Stomach (tissue), 8 donors: ENCODE measurements at regions not wholly inside any gene's neighbourhood (a gene's known extent, or its start where the extent isn't known, plus 50 kb on each side); places are given as distances from the start of the nearest gene placed in this dataset.

Source experiments
- DNase-seq, 2 donors: peaks; one replicate each; pipeline versions ENCODE4 v3.0.0 to v3.0.0-alpha.2; 2013 to 2019
- H3K27ac ChIP-seq, 5 donors: fragments of 200-600 bp in 4 of 5; sonication (generic) in 4 of 5; one replicate each; pipeline ENCODE4 v1.5.1; 2013 to 2019; ENCODE audit warnings: mild to moderate bottlenecking in 1 of 5, moderate library complexity in 1 of 5
- H3K27me3 ChIP-seq, 3 donors: fragments of 200-600 bp; sonication (generic); one replicate each; pipeline ENCODE4 v1.5.1; 2017 to 2019; ENCODE audit warnings: mixed run types in 1 of 3
- H3K36me3 ChIP-seq, 4 donors: fragments of 200-600 bp; sonication (generic); 1 replicate in 3 of 4; 2 replicates in 1 of 4; pipeline ENCODE4 v1.5.1; 2016 to 2019
- H3K4me1 ChIP-seq, 4 donors: fragments of 200-600 bp; sonication (generic); one replicate each; pipeline ENCODE4 v1.5.1; 2016 to 2019
- H3K4me3 ChIP-seq, 4 donors: fragments of 200-600 bp; sonication (generic) in 3 of 4; one replicate each; pipeline ENCODE4 v1.5.1; 2016 to 2019; ENCODE audit warnings: mild to moderate bottlenecking in 1 of 4
- H3K9me3 ChIP-seq, 4 donors: fragments of 200-600 bp; sonication (generic); one replicate each; pipeline ENCODE4 v1.5.1; 2016 to 2019
- CTCF ChIP-seq, 7 experiments: fragments of 450-650 bp in 4 of 7; fragments of 200-600 bp in 3 of 7; sonication (generic) in 3 of 7; IDR thresholded peaks; one replicate each; pipeline ENCODE4 v1.5.1; 2016 to 2019; ENCODE audit warnings: antibody characterized with exemption in 7 of 7, control low read depth in 2 of 7, mild to moderate bottlenecking in 1 of 7
- EP300 ChIP-seq: sonication (generic); formaldehyde crosslinking; IDR thresholded peaks from one replicate; pipeline ENCODE4 v1.6.1; 2017; ENCODE audit warnings: antibody characterized with exemption
- POLR2A ChIP-seq, 4 donors: fragments of 450-650 bp; IDR thresholded peaks; one replicate each; pipeline ENCODE4 v1.6.1; 2016; ENCODE audit warnings: antibody characterized with exemption in 4 of 4, control low read depth in 2 of 4, mild to moderate bottlenecking in 1 of 4, moderate library complexity in 1 of 4
- POLR2AphosphoS5 ChIP-seq, 3 donors: sonication (generic); formaldehyde crosslinking; IDR thresholded peaks; one replicate each; pipeline ENCODE4 v1.6.1; 2016; ENCODE audit warnings: antibody characterized with exemption in 3 of 3
- WGBS, 5 donors: extraction: QIAGEN DNeasy Blood & Tissue Kit in 3 of 5; methylation state at CpG; one replicate each; pipeline versions ENCODE4 v1.1.5 to v1.1.7; 2013 to 2018; 5-methylcytosine and 5-hydroxymethylcytosine counted together
- intact Hi-C: fragments of 100-400 bp; cut with DNase I; formaldehyde crosslinking; loops from one replicate; pipeline ENCODE4 v1.15.1; 2023; ENCODE audit warnings: low total_unique reads
- donor health status: healthy with polysubstance abuse.
- donor health status: Bipolar disorder and iron deficiency.
- donor health status: healthy.

- Histone ChIP-seq H3K4me3 (no peak overlapping the region), H3K4me1 (no peaks in the 10 kb centered on the region), H3K36me3 (no peaks in the 10 kb centered on the region), H3K27ac (no peak overlapping the region), H3K27me3 (no peaks in the 10 kb centered on the region), H3K9me3 (peaks cover 0 to 3% (median 0%) of the 10 kb centered on the region in 4 donors)
- intact Hi-C loops = no loop called here
- TF ChIP-seq POLR2A (IDR thresholded peaks at IDR 0.05) (no peak), POLR2AphosphoS5 (IDR thresholded peaks at IDR 0.05) (no peak), CTCF (IDR thresholded peaks at IDR 0.05) (no peak)
- no peak for DNase-seq
Measured at GRCh38 chr18:38397094-38397493, 831.5 kb upstream of the CELF4 start.

GRCh38 chr18:38386146-38386545, 820.5 kb upstream of the CELF4 start:
- no peak overlapping the region for H3K4me3 ChIP-seq
- no peaks in the 10 kb centered on the region for H3K27me3 ChIP-seq
- no peaks in the 10 kb centered on the region for H3K36me3 ChIP-seq
- intact Hi-C loops = no loop called here
- no peak for DNase-seq
- TF ChIP-seq CTCF (IDR thresholded peaks at IDR 0.05) (no peak), POLR2AphosphoS5 (IDR thresholded peaks at IDR 0.05) (no peak), EP300 (no peak), POLR2A (IDR thresholded peaks at IDR 0.05) (no peak)
- H3K9me3 ChIP-seq = no peaks in the 10 kb centered on the region
- H3K4me1 ChIP-seq = no peaks in the 10 kb centered on the region
- no peak overlapping the region for H3K27ac ChIP-seq
- WGBS, 5 donors = 30 to 62% (median 44%) methylated on average over 1 of the region's 1 CpG

- intact Hi-C loops = no loop called here
- WGBS, 5 donors = 44 to 63% (median 54%) methylated on average over 4 of the region's 4 CpGs
- Histone ChIP-seq H3K4me1 (no peaks in the 10 kb centered on the region), H3K4me3 (no peak overlapping the region), H3K27ac (no peak overlapping the region), H3K36me3 (no peaks in the 10 kb centered on the region), H3K9me3 (no peaks in the 10 kb centered on the region), H3K27me3 (no peaks in the 10 kb centered on the region)
- TF ChIP-seq EP300 = no peak
- no peak for TF ChIP-seq POLR2AphosphoS5 (IDR thresholded peaks at IDR 0.05)
- TF ChIP-seq POLR2A (IDR thresholded peaks at IDR 0.05) = no peak
- TF ChIP-seq CTCF (IDR thresholded peaks at IDR 0.05) = no peak
- no peak for DNase-seq
Measured at GRCh38 chr18:38369772-38370690, 804.4 kb upstream of the CELF4 start.

GRCh38 chr18:38368886-38369285, 803.3 kb upstream of the CELF4 start:
- DNase-seq = no peak
- no peak overlapping the region for H3K4me3 ChIP-seq
- H3K4me1 ChIP-seq = no peaks in the 10 kb centered on the region
- no peaks in the 10 kb centered on the region for H3K9me3 ChIP-seq
- TF ChIP-seq CTCF (IDR thresholded peaks at IDR 0.05) (no peak), EP300 (no peak), POLR2AphosphoS5 (IDR thresholded peaks at IDR 0.05) (no peak), POLR2A (IDR thresholded peaks at IDR 0.05) (no peak)
- H3K36me3 ChIP-seq = no peaks in the 10 kb centered on the region
- no peak overlapping the region for H3K27ac ChIP-seq
- intact Hi-C loops = no loop called here
- H3K27me3 ChIP-seq = no peaks in the 10 kb centered on the region
